Pulmonary artery endothelial cell (primary cell): ENCODE measurements at regions not wholly inside any gene's neighbourhood (a gene's known extent, or its start where the extent isn't known, plus 50 kb on each side); places are given as distances from the start of the nearest gene placed in this dataset.
"Not testable (repeated sequence)": the region's sequence is repeated elsewhere in the genome, so short reads cannot be mapped to it uniquely, and the experiment has no call there.

Experiments used
- DNase-seq: peaks from one replicate; pipeline ENCODE4 v3.0.0-alpha.2; 2011; ENCODE audit warnings: low read depth, low spot score

- DNase-seq, result no peak
Measured at GRCh38 chr10:52598936-52599335, 173.6 kb downstream of the MBL2 start.

- DNase-seq, result no peak
Measured at GRCh38 chr10:52599551-52600200, 172.9 kb downstream of the MBL2 start.

GRCh38 chr10:52604131-52604530, 168.5 kb downstream of the MBL2 start:
- not testable (repeated sequence) for DNase-seq

GRCh38 chr10:52609071-52609470, 163.5 kb downstream of the MBL2 start:
- no peak for DNase-seq

- DNase-seq, result no peak
Measured at GRCh38 chr10:52609626-52610240, 162.9 kb downstream of the MBL2 start.

GRCh38 chr10:52615331-52615730, 157.3 kb downstream of the MBL2 start:
- no peak for DNase-seq

GRCh38 chr10:52615756-52616394, 156.7 kb downstream of the MBL2 start:
- DNase-seq, result no peak

- no peak for DNase-seq
Measured at GRCh38 chr10:52616395-52616764, 156.2 kb downstream of the MBL2 start.

GRCh38 chr10:52617346-52617745, 155.2 kb downstream of the MBL2 start:
- DNase-seq, result no peak

GRCh38 chr10:52619052-52619451, 153.5 kb downstream of the MBL2 start:
- DNase-seq, result no peak

GRCh38 chr10:52621635-52622079, 150.9 kb downstream of the MBL2 start:
- no peak for DNase-seq

GRCh38 chr10:52623761-52624160, 148.8 kb downstream of the MBL2 start:
- DNase-seq, result no peak

GRCh38 chr10:52627279-52627678, 145.3 kb downstream of the MBL2 start:
- no peak for DNase-seq

- DNase-seq, result no peak
Measured at GRCh38 chr10:52631146-52631545, 141.4 kb downstream of the MBL2 start.

GRCh38 chr10:52631648-52632047, 140.9 kb downstream of the MBL2 start:
- DNase-seq, result no peak

- DNase-seq, result no peak
Measured at GRCh38 chr10:52632591-52632990, 140.0 kb downstream of the MBL2 start.

- DNase-seq, result no peak
Measured at GRCh38 chr10:52633266-52633665, 139.3 kb downstream of the MBL2 start.

GRCh38 chr10:52635651-52636050, 136.9 kb downstream of the MBL2 start:
- DNase-seq, result no peak

- no peak for DNase-seq
Measured at GRCh38 chr10:52636874-52637273, 135.7 kb downstream of the MBL2 start.

GRCh38 chr10:52637592-52637991, 135.0 kb downstream of the MBL2 start:
- no peak for DNase-seq

GRCh38 chr10:52639652-52640051, 132.9 kb downstream of the MBL2 start:
- no peak for DNase-seq

- DNase-seq, result no peak
Measured at GRCh38 chr10:52642208-52642607, 130.4 kb downstream of the MBL2 start.
